ENCODE measurements at regions not wholly inside any gene's neighbourhood (a gene's known extent, or its start where the extent isn't known, plus 50 kb on each side); places are given as distances from the start of the nearest gene placed in this dataset.

DNA sequence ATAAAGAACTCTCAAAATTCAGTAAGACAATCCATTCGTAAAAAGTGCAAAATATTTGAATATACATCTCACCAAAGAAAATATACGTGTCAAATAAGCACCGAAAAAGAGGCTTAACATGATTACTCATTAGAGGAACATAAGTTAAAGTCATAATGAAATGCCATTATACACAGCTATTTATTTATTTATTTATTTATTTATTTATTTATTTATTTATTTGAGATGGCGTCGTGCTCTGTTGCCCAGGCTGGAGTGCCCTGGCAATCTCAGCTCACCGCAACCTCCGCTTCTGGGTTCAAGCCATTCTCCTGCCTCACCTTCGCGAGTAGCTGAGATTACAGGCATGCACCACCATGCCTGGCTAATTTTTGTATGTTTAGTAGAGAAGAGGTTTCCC is 203.6 kb upstream of the UBASH3B start:
- no peak overlapping the region for H3K4me2 ChIP-seq (ENCODE audit: insufficient read depth in 1 of 2, low read depth in 2 of 2, low read length in 2 of 2)
- H4K5ac ChIP-seq (ENCODE audit: insufficient read length, low read depth, low read length): no peak overlapping the region
- H2AFZ ChIP-seq (ENCODE audit: low read length): no peak overlapping the region
- ChIA-PET CTCF (ENCODE audit: partially characterized antibody) (no interaction called here), POLR2A (ENCODE audit: partially characterized antibody) (no interaction called here)
- 98% methylated on average over 9 of the region's 9 CpGs; no CpG with 5 or more reads in 1 of the 2 experiments for WGBS, 2 experiments (ENCODE audit: extremely low coverage in 1 of 2, insufficient coverage in 1 of 2, insufficient read length in 1 of 2, insufficient replicate concordance in 2 of 2, low coverage in 1 of 2, low lambda C conversion rate in 2 of 2, missing lambda C conversion rate in 1 of 2)
- H4K8ac ChIP-seq (ENCODE audit: extremely low read depth, insufficient read depth, low read length): no peak overlapping the region
- FAIRE-seq: no peak
- no peak overlapping the region for H2BK15ac ChIP-seq (ENCODE audit: low read length)
- no peaks in the 10 kb centered on the region for H3K79me2 ChIP-seq (ENCODE audit: control insufficient read depth in 1 of 2, insufficient read depth in 2 of 2, low read length in 2 of 2)
- DNase-seq (ENCODE audit: low read depth in 1 of 2, low spot score in 2 of 2): no peak
- H3K79me1 ChIP-seq (ENCODE audit: low read depth, low read length): no peaks in the 10 kb centered on the region
- TF ChIP-seq SAP30 (IDR thresholded peaks at IDR 0.05; ENCODE audit: insufficient read depth, insufficient replicate concordance, low read length): no peak
- no peak for TF ChIP-seq HDAC6 (IDR thresholded peaks at IDR 0.05; ENCODE audit: low read depth, low read length)
- no peak for TF ChIP-seq SIN3A (conservative IDR thresholded peaks at IDR 0.05 in 1 of 2, IDR thresholded peaks at IDR 0.05 in 1 of 2; ENCODE audit: low read depth in 1 of 2, low read length in 2 of 2)
- TF ChIP-seq NANOG (IDR thresholded peaks at IDR 0.05; ENCODE audit: insufficient read depth, low read depth, low read length, poor library complexity, severe bottlenecking): no peak
- no peak for TF ChIP-seq EZH2 (IDR thresholded peaks at IDR 0.05; ENCODE audit: low read depth, low read length, severe bottlenecking)
- TF ChIP-seq CEBPB (IDR thresholded peaks at IDR 0.05; ENCODE audit: low read depth, low read length): no peak
- no peaks in the 10 kb centered on the region for H4K20me1 ChIP-seq (replicated peaks in 1 of 2; ENCODE audit: control insufficient read depth in 1 of 2, insufficient read depth in 2 of 2, low read length in 2 of 2)
- no peaks in the 10 kb centered on the region for H3K36me3 ChIP-seq (ENCODE audit: control insufficient read depth in 2 of 4, insufficient read depth in 4 of 4, low read length in 3 of 4)
- no peak overlapping the region for H2BK20ac ChIP-seq (ENCODE audit: low read length)
- no peaks in the 10 kb centered on the region for H3K4me1 ChIP-seq (replicated peaks in 1 of 4; ENCODE audit: control insufficient read depth in 3 of 4, insufficient read depth in 4 of 4, low read length in 3 of 4)
- H3K4ac ChIP-seq (replicated peaks; ENCODE audit: insufficient read length, low read depth, low read length): no peak overlapping the region
- H3K4me3 ChIP-seq (ENCODE audit: extremely low read depth in 1 of 4, insufficient read depth in 2 of 4, low read depth in 3 of 4, low read length in 4 of 4): no peak overlapping the region
- H3K23me2 ChIP-seq (ENCODE audit: low read depth, low read length): no peaks in the 10 kb centered on the region
- no peak overlapping the region for H2BK120ac ChIP-seq (replicated peaks; ENCODE audit: low read depth, low read length)
- H3K14ac ChIP-seq (ENCODE audit: insufficient read length): no peak overlapping the region
- no peak overlapping the region for H2BK5ac ChIP-seq (ENCODE audit: low read depth, low read length)
- no peak overlapping the region for H3K18ac ChIP-seq (ENCODE audit: extremely low read depth, low read length)
- H3K56ac ChIP-seq (replicated peaks; ENCODE audit: insufficient read length, low read depth, low read length): no peak overlapping the region
- no peaks in the 10 kb centered on the region for H3K27me3 ChIP-seq (replicated peaks in 1 of 4; ENCODE audit: control insufficient read depth in 3 of 4, extremely low read depth in 1 of 4, insufficient read depth in 3 of 4, low read length in 3 of 4)
- no peak overlapping the region for H4K91ac ChIP-seq (replicated peaks; ENCODE audit: insufficient read length, low read length)
- H2AK5ac ChIP-seq (ENCODE audit: low read depth, low read length): no peak overlapping the region
- no peak overlapping the region for H3K9ac ChIP-seq (replicated peaks in 1 of 4; ENCODE audit: extremely low read depth in 1 of 4, low read depth in 3 of 4, low read length in 3 of 4)
- no peaks in the 10 kb centered on the region for H3K9me3 ChIP-seq (ENCODE audit: insufficient read depth in 2 of 2, low read depth in 1 of 2, low read length in 1 of 2)
- H3K27ac ChIP-seq (ENCODE audit: low read depth, low read length): no peak overlapping the region
- H2BK12ac ChIP-seq (ENCODE audit: low read depth, low read length): no peak overlapping the region
- no peak overlapping the region for H3K23ac ChIP-seq (ENCODE audit: insufficient read length)

All from H1 (cell line).